Calu3 (cell line): ENCODE measurements at regions not wholly inside any gene's neighbourhood (a gene's known extent, or its start where the extent isn't known, plus 50 kb on each side); places are given as distances from the start of the nearest gene placed in this dataset.

Experiments
- BruUV-seq: library from RNA; stranded (reverse); fragments of 400-500 nt; replicated peaks from 2 replicates; lab custom pipeline; 2021; lab: Mats Ljungman, UMichigan
- CTCF ChIA-PET: fragments of 300-600 bp; sonication (Branson Sonifier 250); formaldehyde crosslinking; loops from one replicate; lab custom pipeline; 2022; ENCODE audit warnings: antibody characterized with exemption; lab: Charles Lee
- DNase-seq: peaks from one replicate; pipeline ENCODE4 v3.0.0; 2022
- H3K27ac Mint-ChIP-seq: one replicate; pipeline ENCODE4 v1.8.0; 2022; ENCODE audit warnings: mixed read lengths; ENCODE audit not compliant: unreplicated experiment
- H3K27me3 Mint-ChIP-seq: one replicate; pipeline ENCODE4 v1.8.0; 2022; ENCODE audit warnings: mixed read lengths; ENCODE audit not compliant: unreplicated experiment
- H3K36me3 Mint-ChIP-seq: one replicate; pipeline ENCODE4 v1.8.0; 2022; ENCODE audit warnings: mild to moderate bottlenecking, moderate library complexity, mixed read lengths; ENCODE audit not compliant: insufficient read depth, unreplicated experiment
- H3K4me1 Mint-ChIP-seq: one replicate; pipeline ENCODE4 v1.8.0; 2022; ENCODE audit warnings: mild to moderate bottlenecking, low read depth, mixed read lengths; ENCODE audit not compliant: unreplicated experiment
- H3K4me3 Mint-ChIP-seq: one replicate; pipeline ENCODE4 v1.8.0; 2022; ENCODE audit warnings: mild to moderate bottlenecking, low read depth, moderate library complexity, mixed read lengths; ENCODE audit not compliant: unreplicated experiment
- H3K9me3 Mint-ChIP-seq: one replicate; pipeline ENCODE4 v1.8.0; 2022; ENCODE audit warnings: low read depth, mixed read lengths; ENCODE audit not compliant: unreplicated experiment
- CTCF ChIP-seq: fragments of 200-600 bp; IDR thresholded peaks from one replicate; pipeline ENCODE4 v1.8.0; 2022; ENCODE audit warnings: antibody characterized with exemption; ENCODE audit not compliant: unreplicated experiment
- intact Hi-C: fragments of 100-400 bp; cut with micrococcal nuclease; formaldehyde crosslinking; loops from one replicate; pipeline ENCODE4 v1.10.0; 2022; ENCODE audit not compliant: unreplicated experiment

- no peak overlapping the region for H3K4me3 Mint-ChIP-seq
- CTCF ChIA-PET, result no interaction called here
- H3K27ac Mint-ChIP-seq, result no peak overlapping the region
- no peak for DNase-seq
- no peaks in the 10 kb centered on the region for H3K4me1 Mint-ChIP-seq
- no peaks in the 10 kb centered on the region for H3K36me3 Mint-ChIP-seq
- peaks cover 96% of the 10 kb centered on the region for H3K27me3 Mint-ChIP-seq
- no TSS peak for BruUV-seq
- intact Hi-C loops, result no loop called here
- no peak for TF ChIP-seq CTCF
- H3K9me3 Mint-ChIP-seq, result no peaks in the 10 kb centered on the region
Observed at GRCh38 chr17:77637818-77638575, 320.5 kb upstream of the TNRC6C start.

GRCh38 chr17:77640252-77640651 is 318.3 kb upstream of the TNRC6C start:
- H3K27me3 Mint-ChIP-seq, result peaks cover 100% of the 10 kb centered on the region
- H3K4me1 Mint-ChIP-seq, result no peaks in the 10 kb centered on the region
- H3K27ac Mint-ChIP-seq, result no peak overlapping the region
- TF ChIP-seq CTCF, result no peak
- intact Hi-C loops, result no loop called here
- CTCF ChIA-PET, result no interaction called here
- H3K4me3 Mint-ChIP-seq, result no peak overlapping the region
- no peak for DNase-seq
- H3K9me3 Mint-ChIP-seq, result no peaks in the 10 kb centered on the region
- H3K36me3 Mint-ChIP-seq, result no peaks in the 10 kb centered on the region
- BruUV-seq, result no TSS peak

- Mint-ChIP-seq H3K9me3 (no peaks in the 10 kb centered on the region), H3K4me1 (no peaks in the 10 kb centered on the region), H3K27me3 (peaks cover 100% of the 10 kb centered on the region), H3K36me3 (no peaks in the 10 kb centered on the region), H3K4me3 (no peak overlapping the region), H3K27ac (no peak overlapping the region)
- TF ChIP-seq CTCF, result no peak
- DNase-seq, result no peak
- CTCF ChIA-PET, result no interaction called here
- intact Hi-C loops, result no loop called here
- no TSS peak for BruUV-seq
Observed at GRCh38 chr17:77640916-77641605, 317.4 kb upstream of the TNRC6C start.

GRCh38 chr17:77641718-77642117 is 316.8 kb upstream of the TNRC6C start:
- Mint-ChIP-seq H3K27me3 (peaks cover 98% of the 10 kb centered on the region), H3K9me3 (no peaks in the 10 kb centered on the region), H3K36me3 (no peaks in the 10 kb centered on the region), H3K27ac (no peak overlapping the region), H3K4me1 (no peaks in the 10 kb centered on the region), H3K4me3 (no peak overlapping the region)
- DNase-seq, result no peak
- TF ChIP-seq CTCF, result no peak
- CTCF ChIA-PET, result no interaction called here
- no TSS peak for BruUV-seq
- intact Hi-C loops, result no loop called here
